ENCODE measurements at regions not wholly inside any gene's neighbourhood (a gene's known extent, or its start where the extent isn't known, plus 50 kb on each side); places are given as distances from the start of the nearest gene placed in this dataset.

DNA sequence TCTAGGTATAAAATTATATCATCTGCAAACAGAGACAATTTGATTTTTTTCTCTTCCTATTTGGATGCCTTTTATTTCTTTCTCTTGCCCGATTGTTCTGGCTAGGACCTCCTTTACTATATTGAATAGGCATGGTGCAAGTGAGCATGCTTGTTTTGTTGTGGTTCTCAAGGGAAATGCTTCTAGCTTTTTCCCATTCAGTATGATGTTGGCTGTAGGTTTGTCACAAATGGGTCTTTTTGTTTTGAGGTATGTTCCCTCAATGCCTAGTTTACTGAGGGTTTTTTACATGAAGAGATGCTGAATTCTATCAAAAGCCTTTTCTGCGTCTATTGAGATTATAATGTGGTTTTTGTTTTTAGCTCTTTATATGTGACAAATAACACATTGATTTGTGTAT lies 198.2 kb upstream of the GHR start:
- peaks cover 0 to 8% (median 0%) of the 10 kb centered on the region in 5 donors for H3K27me3 Mint-ChIP-seq
- ATAC-seq (no peak), DNase-seq (no peak)
- no peak overlapping the region for H3K27ac ChIP-seq (ENCODE audit: low read depth, low read length)
- no peaks in the 10 kb centered on the region for H3K4me1 ChIP-seq (ENCODE audit: control insufficient read depth in 2 of 2, insufficient read depth in 2 of 2, low read length in 2 of 2)
- H3K36me3 ChIP-seq (ENCODE audit: control insufficient read depth in 2 of 3, insufficient read depth in 3 of 3, low read length in 3 of 3): no peaks in the 10 kb centered on the region
- POLR2A ChIA-PET: no interaction called here
- CTCF ChIA-PET: no interaction called here
- no peak overlapping the region for H3K27ac Mint-ChIP-seq
- no peak overlapping the region for H3K4me3 Mint-ChIP-seq
- no peak overlapping the region for H3K4me3 ChIP-seq (ENCODE audit: low read length)
- intact Hi-C loops (cut with micrococcal nuclease): no loop called here
- no peaks in the 10 kb centered on the region for H3K9me3 ChIP-seq (ENCODE audit: control insufficient read depth in 2 of 3, low read length in 3 of 3)
- no peaks in the 10 kb centered on the region for H3K36me3 Mint-ChIP-seq
- H3K9me3 Mint-ChIP-seq: no peaks in the 10 kb centered on the region
- H3K27me3 ChIP-seq (ENCODE audit: control insufficient read depth in 2 of 2, insufficient read depth in 2 of 2, low read length in 2 of 2): no peaks in the 10 kb centered on the region
- H3K4me1 Mint-ChIP-seq: no peaks in the 10 kb centered on the region

DNA sequence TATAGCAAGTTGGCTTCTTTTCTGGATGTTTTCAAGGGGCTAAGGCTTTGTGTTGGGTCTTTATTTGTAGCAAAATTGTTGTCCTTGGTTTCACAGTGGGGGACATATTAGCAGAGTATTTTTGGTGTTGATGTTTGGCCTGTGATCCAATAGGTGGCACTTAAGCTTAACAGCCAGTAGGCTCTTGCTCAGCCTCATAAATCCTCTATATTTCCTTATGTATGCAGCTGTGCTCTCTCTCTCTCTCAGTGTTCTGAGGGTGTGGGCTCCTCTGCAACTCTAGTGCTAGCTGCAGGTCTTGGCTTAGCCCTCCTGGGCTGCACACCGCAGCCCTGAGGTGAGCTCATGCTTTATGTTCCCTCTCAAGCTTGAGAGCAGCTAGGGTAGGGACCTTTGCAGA lies 195.0 kb upstream of the GHR start:
- Histone ChIP-seq H3K36me3 (ENCODE audit: control insufficient read depth in 2 of 3, insufficient read depth in 3 of 3, low read length in 3 of 3) (no peaks in the 10 kb centered on the region), H3K4me3 (ENCODE audit: low read length) (no peak overlapping the region), H3K27me3 (ENCODE audit: control insufficient read depth in 2 of 2, insufficient read depth in 2 of 2, low read length in 2 of 2) (no peaks in the 10 kb centered on the region), H3K4me1 (ENCODE audit: control insufficient read depth in 2 of 2, insufficient read depth in 2 of 2, low read length in 2 of 2) (no peaks in the 10 kb centered on the region), H3K27ac (ENCODE audit: low read depth, low read length) (no peak overlapping the region), H3K9me3 (ENCODE audit: control insufficient read depth in 2 of 3, low read length in 3 of 3) (no peaks in the 10 kb centered on the region)
- Mint-ChIP-seq H3K27ac (no peak overlapping the region), H3K4me3 (no peak overlapping the region), H3K4me1 (no peaks in the 10 kb centered on the region), H3K36me3 (no peaks in the 10 kb centered on the region), H3K27me3 (peaks cover 0 to 8% (median 0%) of the 10 kb centered on the region in 5 donors), H3K9me3 (peaks cover 0 to 3% (median 0%) of the 10 kb centered on the region in 11 donors)
- intact Hi-C loops (cut with micrococcal nuclease): no loop called here
- ATAC-seq (no peak), DNase-seq (no peak)
- ChIA-PET CTCF (no interaction called here), POLR2A (no interaction called here)

DNA sequence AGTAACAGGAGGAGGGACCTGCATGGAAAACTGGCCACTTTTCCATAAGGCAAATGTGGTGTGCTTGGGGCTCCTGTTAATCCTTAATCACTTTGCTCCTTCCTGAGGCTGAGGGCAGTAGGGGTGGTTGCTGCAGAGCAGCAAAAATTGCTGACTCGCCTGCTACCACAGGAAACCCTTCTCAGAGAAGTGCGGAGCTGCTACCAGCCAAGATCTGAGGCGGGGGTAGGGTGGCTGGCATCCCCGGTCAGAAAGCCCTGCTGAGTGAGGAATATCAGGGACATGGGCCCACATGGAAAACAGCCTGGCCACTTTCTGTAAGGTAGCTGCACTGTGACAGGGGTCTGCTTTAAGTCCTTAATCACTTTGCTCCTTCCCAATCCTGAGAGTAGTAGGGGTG lies 192.4 kb upstream of the GHR start:
- intact Hi-C loops (cut with micrococcal nuclease): no loop called here

DNA sequence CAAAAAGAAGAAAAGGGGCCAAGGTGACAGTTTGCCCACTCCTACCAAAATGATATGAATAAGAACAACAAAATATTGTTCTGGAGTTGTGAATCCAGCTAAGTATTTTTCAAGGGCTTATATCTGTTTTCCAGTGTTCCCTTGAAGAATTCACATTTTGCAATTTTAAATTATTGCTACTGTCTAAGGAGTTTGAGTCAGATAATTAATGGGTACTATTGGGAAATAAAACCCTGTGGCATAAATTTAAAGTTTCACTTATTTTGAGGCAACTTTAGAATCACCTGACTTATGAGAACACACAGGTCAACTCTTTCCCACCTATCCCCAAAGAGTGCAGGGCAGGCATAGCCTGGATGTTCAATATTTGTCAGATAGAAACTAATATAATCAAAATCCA lies 188.0 kb upstream of the GHR start:
- POLR2A ChIA-PET: no interaction called here
- intact Hi-C loops (cut with micrococcal nuclease): no loop called here
- no peak overlapping the region for H3K4me3 ChIP-seq (ENCODE audit: low read length)
- Mint-ChIP-seq H3K27me3 (peaks cover 0 to 7% (median 0%) of the 10 kb centered on the region in 5 donors), H3K27ac (no peak overlapping the region), H3K9me3 (peaks cover 0 to 3% (median 0%) of the 10 kb centered on the region in 11 donors), H3K36me3 (no peaks in the 10 kb centered on the region), H3K4me3 (no peak overlapping the region), H3K4me1 (no peaks in the 10 kb centered on the region)
- ATAC-seq: no peak
- no peaks in the 10 kb centered on the region for H3K36me3 ChIP-seq (ENCODE audit: control insufficient read depth in 2 of 3, insufficient read depth in 3 of 3, low read length in 3 of 3)
- CTCF ChIA-PET: no interaction called here
- no peak for DNase-seq
- no peaks in the 10 kb centered on the region for H3K27me3 ChIP-seq (ENCODE audit: control insufficient read depth in 2 of 2, insufficient read depth in 2 of 2, low read length in 2 of 2)
- H3K27ac ChIP-seq (ENCODE audit: low read depth, low read length): no peak overlapping the region
- no peaks in the 10 kb centered on the region for H3K4me1 ChIP-seq (ENCODE audit: control insufficient read depth in 2 of 2, insufficient read depth in 2 of 2, low read length in 2 of 2)
- H3K9me3 ChIP-seq (ENCODE audit: control insufficient read depth in 2 of 3, low read length in 3 of 3): peaks cover 0 to 3% (median 0%) of the 10 kb centered on the region in 3 experiments

More for the DNA sequence above, 192.4 kb upstream of the GHR start:
- POLR2A ChIA-PET: no interaction called here
- no peaks in the 10 kb centered on the region for H3K9me3 ChIP-seq (ENCODE audit: control insufficient read depth in 2 of 3, low read length in 3 of 3)
- Mint-ChIP-seq H3K9me3 (peaks cover 0 to 3% (median 0%) of the 10 kb centered on the region in 11 donors), H3K36me3 (no peaks in the 10 kb centered on the region), H3K27me3 (peaks cover 0 to 8% (median 0%) of the 10 kb centered on the region in 5 donors), H3K4me3 (no peak overlapping the region), H3K27ac (no peak overlapping the region), H3K4me1 (no peaks in the 10 kb centered on the region)
- H3K27me3 ChIP-seq (ENCODE audit: control insufficient read depth in 2 of 2, insufficient read depth in 2 of 2, low read length in 2 of 2): no peaks in the 10 kb centered on the region
- H3K4me3 ChIP-seq (ENCODE audit: low read length): no peak overlapping the region
- no peaks in the 10 kb centered on the region for H3K36me3 ChIP-seq (ENCODE audit: control insufficient read depth in 2 of 3, insufficient read depth in 3 of 3, low read length in 3 of 3)
- H3K4me1 ChIP-seq (ENCODE audit: control insufficient read depth in 2 of 2, insufficient read depth in 2 of 2, low read length in 2 of 2): no peaks in the 10 kb centered on the region
- DNase-seq: no peak
- CTCF ChIA-PET: no interaction called here
- no peak overlapping the region for H3K27ac ChIP-seq (ENCODE audit: low read depth, low read length)
- no peak for ATAC-seq

DNA sequence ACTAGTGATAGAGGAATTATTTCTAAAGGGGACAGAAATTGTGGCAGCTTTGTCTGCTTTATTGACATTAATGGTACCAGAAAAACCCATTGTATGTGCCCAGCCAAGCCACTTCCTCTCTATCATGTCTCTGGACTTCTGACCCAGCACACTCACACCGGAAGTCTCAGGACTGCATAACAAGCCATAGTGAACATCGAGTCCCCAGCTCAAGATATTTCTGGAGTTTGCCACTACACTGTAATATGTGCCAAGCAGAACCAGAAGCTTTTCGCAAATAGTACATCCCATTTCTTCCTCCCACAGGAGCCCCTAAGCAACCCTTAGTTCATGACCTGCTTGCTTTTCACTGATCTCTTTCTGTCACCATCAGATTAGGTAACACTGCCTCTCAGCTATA lies 187.4 kb upstream of the GHR start:
- CTCF ChIA-PET: no interaction called here
- peaks cover 0 to 3% (median 0%) of the 10 kb centered on the region in 3 experiments for H3K9me3 ChIP-seq (ENCODE audit: control insufficient read depth in 2 of 3, low read length in 3 of 3)
- no peak for DNase-seq
- H3K4me3 ChIP-seq (ENCODE audit: low read length): no peak overlapping the region
- Mint-ChIP-seq H3K27me3 (peaks cover 0 to 7% (median 0%) of the 10 kb centered on the region in 5 donors), H3K4me1 (no peaks in the 10 kb centered on the region), H3K27ac (no peak overlapping the region), H3K4me3 (no peak overlapping the region), H3K36me3 (no peaks in the 10 kb centered on the region), H3K9me3 (peaks cover 0 to 3% (median 0%) of the 10 kb centered on the region in 11 donors)
- no peak overlapping the region for H3K27ac ChIP-seq (ENCODE audit: low read depth, low read length)
- intact Hi-C loops (cut with micrococcal nuclease): no loop called here
- POLR2A ChIA-PET: no interaction called here
- no peaks in the 10 kb centered on the region for H3K27me3 ChIP-seq (ENCODE audit: control insufficient read depth in 2 of 2, insufficient read depth in 2 of 2, low read length in 2 of 2)
- ATAC-seq: no peak
- H3K4me1 ChIP-seq (ENCODE audit: control insufficient read depth in 2 of 2, insufficient read depth in 2 of 2, low read length in 2 of 2): no peaks in the 10 kb centered on the region
- no peaks in the 10 kb centered on the region for H3K36me3 ChIP-seq (ENCODE audit: control insufficient read depth in 2 of 3, insufficient read depth in 3 of 3, low read length in 3 of 3)

DNA sequence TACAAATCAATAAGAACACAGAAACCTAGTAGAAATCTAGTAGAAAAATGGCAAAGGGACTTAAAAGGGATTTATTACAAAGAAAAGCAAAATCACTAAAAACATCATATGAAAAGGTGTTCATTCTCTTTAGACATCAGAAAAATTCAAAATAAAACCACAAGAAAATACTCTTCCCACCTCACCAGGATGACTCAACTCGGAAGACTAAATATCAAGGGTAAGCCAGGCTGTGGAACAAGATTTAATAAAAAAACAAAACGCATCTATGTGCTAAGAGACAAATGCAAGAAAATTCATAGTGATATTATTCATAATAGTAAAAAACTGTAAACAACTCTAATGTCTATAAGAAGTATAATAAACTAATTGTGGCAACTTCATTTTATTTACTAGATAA lies 181.6 kb upstream of the GHR start:
- H3K9me3 ChIP-seq (ENCODE audit: control insufficient read depth in 2 of 3, low read length in 3 of 3): peaks cover 0 to 3% (median 0%) of the 10 kb centered on the region in 3 experiments
- intact Hi-C loops (cut with micrococcal nuclease): no loop called here
- no peaks in the 10 kb centered on the region for H3K4me1 ChIP-seq (ENCODE audit: control insufficient read depth in 2 of 2, insufficient read depth in 2 of 2, low read length in 2 of 2)
- H3K27me3 Mint-ChIP-seq: peaks cover 0 to 9% (median 0%) of the 10 kb centered on the region in 5 donors
- no peak for ATAC-seq
- no peaks in the 10 kb centered on the region for H3K27me3 ChIP-seq (ENCODE audit: control insufficient read depth in 2 of 2, insufficient read depth in 2 of 2, low read length in 2 of 2)
- H3K4me3 ChIP-seq (ENCODE audit: low read length): no peak overlapping the region
- H3K36me3 Mint-ChIP-seq: no peaks in the 10 kb centered on the region
- no peak overlapping the region for H3K4me3 Mint-ChIP-seq
- ChIA-PET CTCF (no interaction called here), POLR2A (no interaction called here)
- no peaks in the 10 kb centered on the region for H3K36me3 ChIP-seq (ENCODE audit: control insufficient read depth in 2 of 3, insufficient read depth in 3 of 3, low read length in 3 of 3)
- H3K27ac Mint-ChIP-seq: no peak overlapping the region
- H3K9me3 Mint-ChIP-seq: peaks cover 0 to 3% (median 0%) of the 10 kb centered on the region in 11 donors
- no peak for DNase-seq
- H3K27ac ChIP-seq (ENCODE audit: low read depth, low read length): no peak overlapping the region
- no peaks in the 10 kb centered on the region for H3K4me1 Mint-ChIP-seq

DNA sequence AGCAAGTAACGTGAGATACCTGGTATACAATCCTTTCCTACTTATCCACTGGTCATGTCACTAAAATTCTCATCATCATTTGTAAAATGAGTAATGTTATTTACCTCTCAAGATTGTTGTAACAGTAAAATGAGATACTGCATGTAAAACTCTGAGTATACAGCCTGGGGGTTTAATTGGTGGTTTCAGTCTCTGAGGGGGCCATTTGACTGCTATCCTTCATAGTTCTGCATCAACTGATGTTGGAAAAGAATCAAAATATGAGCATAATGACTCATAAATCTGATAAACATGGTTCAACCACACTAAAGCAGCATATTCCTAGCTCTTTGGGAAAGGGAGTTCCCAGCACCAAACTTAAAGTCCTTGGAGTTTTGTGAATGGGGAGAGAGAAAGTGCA lies 181.0 kb upstream of the GHR start:
- H3K4me3 ChIP-seq (ENCODE audit: low read length): no peak overlapping the region
- Mint-ChIP-seq H3K9me3 (peaks cover 0 to 3% (median 0%) of the 10 kb centered on the region in 11 donors), H3K4me3 (no peak overlapping the region), H3K36me3 (no peaks in the 10 kb centered on the region), H3K27ac (no peak overlapping the region), H3K4me1 (no peaks in the 10 kb centered on the region), H3K27me3 (peaks cover 0 to 9% (median 0%) of the 10 kb centered on the region in 5 donors)
- no peaks in the 10 kb centered on the region for H3K27me3 ChIP-seq (ENCODE audit: control insufficient read depth in 2 of 2, insufficient read depth in 2 of 2, low read length in 2 of 2)
- DNase-seq (no peak), ATAC-seq (no peak)
- peaks cover 0 to under 1% (median 0%) of the 10 kb centered on the region in 3 experiments for H3K9me3 ChIP-seq (ENCODE audit: control insufficient read depth in 2 of 3, low read length in 3 of 3)
- ChIA-PET CTCF (no interaction called here), POLR2A (no interaction called here)
- no peaks in the 10 kb centered on the region for H3K4me1 ChIP-seq (ENCODE audit: control insufficient read depth in 2 of 2, insufficient read depth in 2 of 2, low read length in 2 of 2)
- no peaks in the 10 kb centered on the region for H3K36me3 ChIP-seq (ENCODE audit: control insufficient read depth in 2 of 3, insufficient read depth in 3 of 3, low read length in 3 of 3)
- intact Hi-C loops (cut with micrococcal nuclease): no loop called here
- no peak overlapping the region for H3K27ac ChIP-seq (ENCODE audit: low read depth, low read length)
